SKM-1 (cell line): ENCODE measurements at regions not wholly inside any gene's neighbourhood (a gene's known extent, or its start where the extent isn't known, plus 50 kb on each side); places are given as distances from the start of the nearest gene placed in this dataset.

Experiments used
- DNase-seq: peaks from one replicate; lab custom pipeline; 2025; ENCODE audit not compliant: unreplicated experiment; lab: John Stamatoyannopoulos, UW

- DNase-seq, result no peak
Observed at GRCh38 chr2:235255693-235256092, 238.2 kb upstream of the AGAP1 start.

- DNase-seq, result no peak
Observed at GRCh38 chr2:235257590-235257989, 236.3 kb upstream of the AGAP1 start.

- DNase-seq, result no peak
Observed at GRCh38 chr2:235262750-235263149, 231.1 kb upstream of the AGAP1 start.

DNA sequence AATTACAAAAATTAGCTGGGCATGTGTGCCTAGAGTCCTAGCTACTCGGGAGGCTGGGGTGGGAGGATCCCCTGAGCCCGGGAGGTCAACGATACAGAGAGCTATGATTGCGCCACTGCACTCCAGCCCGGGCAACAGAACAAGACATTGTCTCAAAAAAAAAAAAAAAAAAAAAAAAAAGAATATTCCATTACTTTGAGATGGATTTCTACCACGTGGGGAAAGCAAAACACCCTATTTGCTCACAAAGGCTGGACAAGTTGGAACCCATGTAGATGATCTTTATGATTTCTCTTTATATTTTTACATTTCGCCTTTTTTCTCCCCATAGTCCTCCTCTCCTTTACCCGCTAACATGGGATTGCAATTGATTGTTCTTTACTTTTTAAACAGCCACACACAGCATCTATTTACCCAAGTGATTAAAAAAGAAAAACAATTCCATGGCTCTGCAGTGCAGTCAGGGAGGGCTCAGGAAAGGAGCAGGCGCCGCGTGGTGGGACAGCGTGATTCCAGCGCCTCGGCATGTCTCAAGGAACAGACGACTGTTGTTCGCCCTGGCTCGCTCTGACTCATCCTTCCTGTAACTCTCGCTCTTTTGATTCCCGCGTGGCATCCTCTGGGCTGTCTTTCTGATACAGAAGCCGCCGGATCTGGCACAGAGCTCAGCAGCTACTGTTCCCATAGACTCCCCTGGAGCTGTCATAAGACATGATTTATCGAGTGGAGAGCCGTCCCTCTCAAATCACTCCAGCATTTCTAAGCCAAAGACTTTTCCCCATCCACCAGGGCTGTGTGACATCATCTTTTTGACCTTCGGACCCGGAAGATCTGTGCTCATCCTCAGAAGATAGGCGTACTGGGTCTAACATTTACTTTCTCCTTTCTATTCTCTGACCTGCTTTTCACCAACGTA is 230.4 kb upstream of the AGAP1 start:
- DNase-seq, result no peak

DNA sequence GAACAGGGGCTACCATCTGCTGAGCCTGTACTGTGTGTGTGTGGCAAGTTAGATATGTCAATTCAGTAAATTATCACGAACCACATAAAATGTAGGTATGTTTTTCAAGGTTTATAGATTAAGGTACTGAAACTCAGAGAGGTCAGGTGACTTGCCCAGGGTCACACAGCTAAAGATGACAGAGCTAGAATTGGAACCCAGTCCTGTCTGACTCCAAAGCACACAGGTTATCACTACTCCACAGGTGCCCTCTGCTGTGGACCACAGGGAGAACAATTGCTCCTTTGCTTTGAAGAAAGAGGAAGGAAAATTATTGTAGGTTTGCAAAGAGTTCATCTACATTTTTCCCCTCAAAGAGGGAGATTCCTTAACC is 229.7 kb upstream of the AGAP1 start:
- DNase-seq, result no peak

DNA sequence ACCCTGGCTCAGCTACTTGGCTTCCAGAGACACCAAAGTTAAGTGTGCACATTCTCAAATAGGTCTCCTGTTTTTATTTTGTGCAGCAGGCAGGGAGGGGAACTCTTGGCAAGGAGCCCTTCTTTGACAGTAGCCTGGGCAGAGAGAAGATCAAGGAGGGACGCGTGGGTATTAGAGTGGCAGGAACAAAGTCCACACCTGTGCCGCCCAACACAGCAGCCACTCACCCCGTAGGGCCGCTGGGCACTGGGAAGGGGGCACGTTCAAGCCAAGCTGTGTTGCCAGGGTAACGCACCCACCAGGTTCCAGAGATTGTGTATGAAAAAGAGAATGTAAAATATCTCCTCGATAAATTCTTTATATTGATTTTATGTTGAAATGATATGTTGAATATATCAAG is 229.3 kb upstream of the AGAP1 start:
- DNase-seq, result no peak

DNA sequence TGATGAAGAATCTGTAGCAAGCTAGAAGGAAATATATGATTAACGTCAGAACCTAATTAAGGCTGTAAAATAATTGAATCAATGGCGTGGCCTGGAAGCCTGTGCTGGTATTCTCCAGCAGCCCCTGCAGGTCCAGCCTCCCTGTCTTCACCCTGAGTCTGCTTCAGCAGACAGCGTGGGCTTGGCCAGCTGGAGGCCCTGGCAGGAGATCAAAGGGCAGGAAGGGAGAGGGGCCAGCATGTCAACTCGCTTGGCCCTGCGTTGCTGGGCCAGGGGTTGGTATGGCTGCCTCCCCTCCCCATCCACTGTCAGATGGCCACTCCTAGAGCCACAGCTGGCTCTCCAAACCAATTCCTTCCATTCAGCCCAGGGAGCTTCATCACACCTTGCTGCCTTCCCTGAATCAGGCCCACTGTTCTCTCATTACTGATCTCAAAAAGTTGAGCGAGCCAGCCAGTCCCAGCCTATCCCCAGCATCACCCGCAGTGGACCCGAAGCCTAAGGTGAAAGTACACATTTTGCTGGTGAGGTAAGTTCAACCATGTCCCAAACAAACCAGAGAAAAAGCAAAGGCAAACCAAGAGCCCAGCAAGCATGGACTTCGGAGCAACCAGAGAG is 228.4 kb upstream of the AGAP1 start:
- DNase-seq, result no peak

- DNase-seq, result no peak
Observed at GRCh38 chr2:235267251-235267650, 226.6 kb upstream of the AGAP1 start.

DNA sequence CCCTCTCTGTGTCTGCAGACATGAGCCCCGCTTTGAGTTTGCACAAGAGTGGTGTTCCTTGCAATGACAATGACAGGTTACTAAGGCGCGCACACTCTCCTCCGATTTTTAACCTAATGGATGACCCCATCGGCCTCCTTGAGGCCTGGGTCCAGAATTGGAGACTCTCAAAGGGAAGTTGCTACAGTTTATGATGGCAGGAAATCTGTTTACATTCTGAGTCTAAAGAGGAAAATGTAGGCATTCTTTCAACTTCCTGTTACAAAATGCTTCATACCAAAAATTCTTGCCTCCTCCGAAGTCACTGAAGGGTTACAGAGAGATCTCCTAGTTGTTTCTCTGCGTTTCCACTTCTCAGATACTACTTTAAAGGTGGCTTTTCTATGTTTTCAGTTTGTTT is 225.3 kb upstream of the AGAP1 start:
- no peak for DNase-seq

DNA sequence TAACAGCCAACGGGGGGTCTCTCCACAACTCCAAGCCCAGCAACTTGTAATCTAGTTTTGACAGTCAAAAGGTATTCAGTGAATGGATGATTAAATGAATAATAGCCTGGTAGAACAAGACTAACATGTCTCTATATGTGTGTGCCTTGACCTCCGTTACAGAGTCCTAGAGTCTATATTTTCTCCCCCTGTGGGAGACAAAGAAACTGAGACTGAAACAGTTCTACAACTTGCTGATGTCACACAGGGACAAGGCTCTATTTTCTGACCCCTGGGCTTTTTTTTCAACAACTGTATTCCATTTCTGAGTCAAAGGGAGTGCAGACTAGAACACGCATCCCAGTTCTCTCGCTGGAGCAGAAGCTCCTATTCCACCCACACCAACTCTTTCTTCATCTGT is 223.6 kb upstream of the AGAP1 start:
- DNase-seq, result no peak

- peak; percentile 4 for DNase-seq
Observed at GRCh38 chr2:235270956-235271355, 222.9 kb upstream of the AGAP1 start.

DNA sequence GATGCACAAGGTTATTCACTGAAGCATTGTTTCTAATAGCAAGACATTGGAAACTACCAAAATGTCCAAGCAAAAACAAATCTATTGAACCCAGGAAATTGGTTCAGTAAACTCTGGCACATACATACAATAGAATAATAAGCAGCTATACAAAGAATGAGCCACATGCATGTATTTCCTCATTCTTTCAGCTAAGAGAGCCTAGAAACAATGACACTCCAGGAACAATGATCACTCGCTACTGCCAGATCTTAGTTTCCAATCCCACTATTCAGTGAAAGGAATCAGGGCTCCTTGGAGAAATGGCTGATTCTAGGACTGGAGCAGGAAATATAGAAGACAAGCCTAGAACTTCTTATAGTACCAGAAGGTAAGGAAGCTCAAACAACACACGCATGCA is 221.9 kb upstream of the AGAP1 start:
- DNase-seq, result no peak

GRCh38 chr2:235274023-235274422 is 219.8 kb upstream of the AGAP1 start:
- DNase-seq, result no peak

DNA sequence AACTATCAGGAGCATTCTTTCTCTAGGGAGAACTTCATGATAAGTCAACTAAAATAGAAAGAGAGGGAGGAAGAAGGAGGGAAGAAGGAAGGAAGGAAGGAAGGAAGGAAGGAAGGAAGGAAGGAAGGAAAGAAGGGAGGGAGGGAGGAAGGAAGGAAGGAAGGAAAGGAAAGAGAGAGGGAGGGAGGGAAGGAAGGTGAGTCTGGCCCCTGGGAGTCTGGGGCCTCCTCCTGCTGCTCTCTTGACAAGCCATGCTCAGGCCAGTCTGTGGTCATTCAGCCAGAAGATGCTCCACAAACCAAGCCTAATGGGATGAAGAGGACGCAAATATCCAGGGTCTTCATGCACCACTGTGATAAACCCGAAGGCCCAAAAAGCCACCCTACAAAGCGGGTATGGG is 216.4 kb upstream of the AGAP1 start:
- DNase-seq, result no peak

GRCh38 chr2:235278771-235279355 is 215.0 kb upstream of the AGAP1 start:
- no peak for DNase-seq

DNA sequence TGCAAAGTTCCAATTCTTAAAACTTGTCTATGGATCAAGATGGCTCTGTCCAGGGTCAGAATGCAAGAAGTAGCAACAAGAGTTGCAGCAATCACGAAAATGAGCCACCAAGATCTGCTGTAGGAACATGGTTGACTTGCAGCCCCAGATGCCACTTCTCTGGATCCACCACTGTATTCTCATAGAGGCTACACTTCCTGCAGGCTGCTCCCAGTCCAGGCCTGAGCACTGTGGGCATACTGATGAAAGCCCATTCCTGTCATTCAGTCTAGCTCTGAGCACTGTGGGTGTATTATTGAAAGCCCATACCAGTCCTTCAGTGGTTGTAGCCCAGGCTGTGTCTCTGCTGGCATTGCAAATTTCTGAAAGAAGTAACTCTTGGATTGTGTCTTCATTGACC is 213.9 kb upstream of the AGAP1 start:
- DNase-seq, result no peak

DNA sequence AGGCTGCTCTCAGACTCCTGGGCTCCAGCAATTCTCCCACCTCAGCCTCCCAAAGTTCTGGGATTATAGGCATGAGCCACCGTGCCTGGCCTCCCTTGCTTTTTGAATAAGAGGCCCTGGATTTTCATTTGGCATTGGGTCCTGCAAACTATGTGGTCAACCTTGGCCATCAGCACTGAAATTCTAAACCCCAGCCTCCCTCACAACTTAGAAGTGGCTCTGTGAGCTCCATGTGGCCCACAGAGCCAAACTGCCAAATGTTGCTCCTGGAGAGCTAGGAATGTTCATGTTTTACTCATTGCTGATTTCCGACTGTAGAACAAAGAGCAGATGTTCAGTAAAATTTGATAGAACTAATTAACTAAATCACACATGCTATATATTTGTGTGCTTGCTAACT is 210.6 kb upstream of the AGAP1 start:
- no peak for DNase-seq

- DNase-seq, result no peak
Observed at GRCh38 chr2:235286622-235287374, 207.0 kb upstream of the AGAP1 start.

- no peak for DNase-seq
Observed at GRCh38 chr2:235287375-235287733, 206.5 kb upstream of the AGAP1 start.

DNA sequence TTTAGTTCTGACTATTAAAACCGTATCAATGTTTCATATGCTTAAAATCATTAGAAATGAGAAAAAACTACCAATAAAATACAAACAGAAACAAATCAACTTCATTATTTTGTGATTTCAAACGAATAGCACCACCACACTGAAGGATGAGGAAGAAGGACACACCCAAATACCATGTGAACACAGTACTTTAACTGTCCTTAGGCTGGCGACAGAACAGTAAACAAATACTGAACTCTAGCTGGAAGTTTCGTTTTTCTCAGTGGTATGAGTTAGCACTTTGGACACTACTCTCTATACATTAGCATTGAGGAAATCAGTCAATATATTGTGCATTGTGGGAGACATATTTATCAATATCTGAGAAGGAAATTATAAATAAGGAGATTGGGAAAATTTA is 202.4 kb upstream of the AGAP1 start:
- no peak for DNase-seq

DNA sequence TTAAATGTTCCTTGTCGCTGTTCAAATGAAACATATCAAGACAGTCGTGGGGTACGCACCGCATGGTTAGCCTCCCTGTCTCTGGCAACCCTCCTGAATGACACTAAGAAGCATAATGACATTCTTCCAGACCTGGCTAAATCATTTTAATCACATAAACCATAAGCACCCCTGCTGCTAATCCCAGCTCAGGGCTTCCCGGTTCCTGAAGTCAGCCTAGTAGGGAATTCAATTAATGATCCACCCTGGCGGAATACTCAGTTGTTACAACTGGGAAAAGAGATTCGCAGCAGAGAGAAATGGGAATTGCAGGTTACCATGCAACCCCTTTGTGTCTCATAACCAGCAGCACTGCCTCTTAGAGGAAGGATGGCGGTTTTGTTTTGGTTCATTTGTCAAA is 200.8 kb upstream of the AGAP1 start:
- no peak for DNase-seq

DNA sequence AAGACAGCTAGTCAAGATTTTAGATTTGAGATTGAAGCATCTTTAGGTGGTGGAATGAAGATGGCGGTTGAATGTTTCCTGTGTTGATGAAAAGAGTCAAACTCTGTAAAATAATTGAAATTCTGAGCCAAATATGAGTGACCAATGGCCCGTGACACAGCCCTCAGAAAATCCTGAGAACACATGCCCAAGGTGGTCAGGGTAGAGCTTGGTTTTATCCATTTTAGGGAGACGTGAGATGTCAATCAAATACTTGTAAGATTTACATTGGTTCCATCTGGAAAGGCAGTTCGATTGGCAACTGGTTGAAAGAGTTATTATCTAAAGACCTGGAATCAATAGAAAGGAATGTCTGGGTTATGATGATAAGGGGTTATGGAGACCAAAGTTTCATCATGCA is 198.0 kb upstream of the AGAP1 start:
- no peak for DNase-seq
